ENCODE measurements at regions not wholly inside any gene's neighbourhood (a gene's known extent, or its start where the extent isn't known, plus 50 kb on each side); places are given as distances from the start of the nearest gene placed in this dataset.

DNA sequence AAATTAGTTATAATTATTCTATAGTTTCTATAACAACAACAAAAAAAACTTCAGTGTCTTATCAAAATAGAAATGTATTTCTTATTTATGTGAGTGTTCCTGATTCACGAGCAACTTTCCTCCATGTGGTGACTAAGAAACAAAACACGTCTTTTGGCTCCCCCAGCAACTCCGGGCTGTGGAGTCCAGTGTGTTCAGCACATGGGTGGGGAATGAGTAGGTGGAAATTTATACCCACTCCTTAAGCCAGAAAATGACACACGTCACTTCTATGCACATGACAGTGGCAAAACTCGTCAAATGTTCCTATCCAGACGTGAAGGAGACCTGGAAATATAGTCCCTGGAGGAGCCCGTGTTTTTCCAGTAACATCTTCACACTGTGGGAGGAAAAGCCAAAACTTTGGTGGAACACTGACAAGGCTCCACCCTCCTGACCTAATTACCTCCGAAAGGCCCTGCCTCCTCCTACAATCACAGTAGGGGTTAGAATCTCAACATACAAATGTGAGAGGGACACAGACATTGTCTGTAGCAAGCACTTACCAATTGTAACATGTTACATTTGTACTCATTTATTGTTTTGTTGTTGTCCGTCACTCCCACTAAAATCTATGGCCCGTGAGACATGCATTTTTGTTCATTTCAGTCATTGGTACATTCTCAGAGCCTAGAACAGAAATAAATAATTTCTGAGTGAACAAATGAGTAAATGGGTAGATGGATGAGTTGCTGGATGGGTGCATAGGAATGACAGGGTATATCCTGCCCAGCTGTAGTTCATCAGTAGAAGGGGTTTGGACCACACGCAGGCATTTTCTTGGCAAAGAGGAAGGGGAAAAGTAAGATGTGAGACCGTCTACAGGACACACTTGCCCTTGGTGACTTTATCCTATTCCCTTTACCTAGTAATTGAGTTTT, 605.8 kb upstream of the TENM3 start:
- peak; percentile 61 for DNase-seq (ENCODE audit: low spot score)

DNA sequence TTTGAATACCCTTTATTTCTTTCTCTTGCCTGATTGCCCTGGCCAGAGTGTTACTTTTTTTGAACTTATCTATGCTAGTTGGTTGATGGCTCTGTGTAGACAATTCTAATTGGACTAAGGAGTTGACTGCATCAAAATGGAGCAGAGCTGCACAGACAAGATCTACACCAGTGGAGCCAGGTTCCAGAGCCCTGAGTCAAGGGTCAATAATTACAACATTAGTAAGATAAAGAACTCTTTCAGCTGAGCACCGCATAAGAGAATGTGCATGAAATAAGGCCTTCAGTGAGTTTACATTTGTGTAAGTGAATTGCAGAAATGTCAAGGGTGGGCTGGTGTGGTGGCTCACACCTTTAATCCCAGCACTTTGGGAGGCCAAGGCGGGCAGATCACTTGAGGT, 599.7 kb upstream of the TENM3 start:
- DNase-seq (ENCODE audit: low spot score), result no peak

DNA sequence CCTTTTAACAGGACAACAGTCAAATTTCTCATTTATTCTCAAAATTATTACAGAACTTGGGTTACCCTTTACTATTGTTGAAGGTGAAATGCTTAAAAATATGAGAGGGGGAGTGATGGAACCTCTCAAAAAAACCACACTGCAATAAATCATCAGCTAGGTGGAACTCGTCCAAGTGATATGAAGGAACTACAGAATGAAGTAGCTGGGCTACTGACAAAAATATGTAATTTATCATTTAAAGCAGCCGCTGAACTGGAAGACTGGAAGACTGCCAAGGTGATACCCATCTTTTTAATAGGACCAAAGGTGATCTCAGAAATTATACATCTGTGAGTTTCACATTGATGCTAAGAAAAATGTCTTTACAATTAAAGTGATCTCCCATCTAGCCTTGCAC, 597.7 kb upstream of the TENM3 start:
- DNase-seq (ENCODE audit: low spot score), result no peak

DNA sequence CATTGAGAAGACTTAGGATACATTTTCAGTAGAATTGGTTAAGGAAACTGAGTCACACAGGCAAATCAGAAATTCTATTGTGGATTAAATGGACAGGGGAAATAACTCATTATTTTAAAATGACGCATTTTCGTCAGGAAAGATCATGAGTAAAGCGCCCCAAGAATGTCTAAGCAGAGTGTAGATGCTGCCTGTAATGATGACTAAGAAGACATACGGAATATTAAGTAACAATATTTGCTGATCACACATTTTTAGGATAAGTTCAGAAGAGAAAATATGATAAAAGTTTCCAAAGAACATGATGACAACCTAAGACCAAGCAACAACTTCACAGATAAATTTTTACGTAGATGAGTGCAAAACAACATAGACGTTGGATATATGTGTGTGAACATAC, 596.3 kb upstream of the TENM3 start:
- DNase-seq (ENCODE audit: low spot score), result no peak

DNA sequence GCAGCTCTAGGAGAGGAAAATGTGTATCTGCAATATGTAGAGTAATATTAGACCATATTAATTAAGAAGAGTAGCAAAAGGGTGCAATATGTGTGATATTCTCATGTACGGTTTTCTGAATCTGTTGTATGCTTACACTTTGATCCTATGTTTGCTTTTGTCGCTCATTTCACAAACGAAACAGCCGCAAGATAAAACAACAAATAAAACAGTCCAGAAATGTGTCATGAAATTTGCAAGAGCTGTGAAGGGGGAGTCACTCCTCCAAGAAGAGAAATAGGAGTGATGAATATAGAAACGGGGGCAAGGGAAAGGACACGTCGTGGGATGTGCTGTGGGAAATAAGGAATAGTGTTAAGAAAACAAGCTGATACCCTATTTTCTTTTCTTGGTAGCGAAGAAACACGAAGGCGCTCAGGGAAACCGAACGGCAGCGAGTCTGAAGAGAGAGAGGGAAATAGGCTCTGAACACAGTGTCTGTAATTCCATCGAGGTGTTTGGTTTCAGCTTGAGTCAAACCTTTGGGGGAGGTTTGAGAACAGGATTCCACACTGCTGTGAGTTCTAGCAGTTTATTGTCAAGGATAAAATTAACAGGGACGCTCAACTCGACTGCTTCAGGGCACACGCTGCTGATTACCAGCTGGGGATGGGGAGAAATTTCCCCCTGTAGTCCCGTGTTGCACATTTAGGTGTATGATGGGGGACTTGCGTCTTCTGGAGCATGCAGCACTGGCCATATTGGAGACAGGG, 595.6 kb upstream of the TENM3 start:
- DNase-seq (ENCODE audit: low spot score), result no peak

DNA sequence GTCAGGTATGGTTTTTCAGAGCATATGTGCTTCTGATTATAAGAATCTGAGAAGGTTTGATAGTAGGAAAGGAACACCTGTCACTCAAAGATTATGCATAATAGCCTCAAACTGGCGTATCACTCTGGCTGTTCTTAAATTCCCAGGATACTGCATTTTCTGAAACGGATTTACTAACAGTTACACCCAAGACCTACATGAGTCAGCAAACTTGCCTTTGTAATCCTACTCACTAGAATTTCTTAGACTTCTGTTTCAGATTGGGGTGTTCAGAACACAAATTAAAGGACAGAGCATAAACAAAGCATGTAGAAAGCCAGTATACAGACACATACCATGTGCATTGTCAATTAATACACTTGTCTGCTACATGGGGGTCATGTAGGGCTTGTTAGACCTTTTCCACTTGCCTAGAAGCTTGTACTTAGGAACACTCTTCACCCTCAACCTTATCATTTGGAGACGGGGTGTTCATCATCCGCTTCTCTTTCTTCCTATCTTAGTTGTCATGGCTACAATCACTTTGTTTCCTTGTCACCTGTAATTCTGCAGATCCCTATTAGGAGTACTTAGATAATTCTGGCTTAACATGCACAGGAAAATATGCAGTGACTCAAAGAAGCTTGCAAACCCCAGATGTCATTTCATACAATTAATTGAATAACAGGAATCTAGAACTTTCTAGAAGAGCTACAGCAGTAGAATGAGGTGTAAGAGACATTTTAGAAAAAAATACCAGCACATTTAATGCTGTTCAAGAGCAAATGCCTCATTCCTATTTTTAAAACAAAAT, 593.0 kb upstream of the TENM3 start:
- no peak for DNase-seq (ENCODE audit: low spot score)

DNA sequence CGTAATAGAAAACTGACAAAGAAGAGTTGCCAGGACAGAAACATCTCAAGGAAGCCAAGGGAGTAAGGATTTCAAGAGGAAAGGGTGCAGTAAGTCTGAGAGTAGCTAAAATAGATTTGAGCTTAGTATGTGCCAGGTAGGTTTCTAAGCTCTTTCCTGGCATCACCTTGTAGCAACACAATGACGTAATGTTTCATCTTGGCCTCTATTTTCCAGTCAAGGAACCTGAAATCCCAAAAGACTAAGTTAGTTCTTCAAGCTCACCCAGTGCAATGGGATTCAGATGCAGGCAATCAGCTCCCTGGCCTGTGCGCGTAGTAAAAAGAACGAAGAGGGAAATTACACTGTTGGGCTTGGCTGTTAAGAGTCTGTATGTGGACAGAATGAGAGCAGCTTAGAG, 586.5 kb upstream of the TENM3 start:
- no peak for DNase-seq (ENCODE audit: low spot score)

DNA sequence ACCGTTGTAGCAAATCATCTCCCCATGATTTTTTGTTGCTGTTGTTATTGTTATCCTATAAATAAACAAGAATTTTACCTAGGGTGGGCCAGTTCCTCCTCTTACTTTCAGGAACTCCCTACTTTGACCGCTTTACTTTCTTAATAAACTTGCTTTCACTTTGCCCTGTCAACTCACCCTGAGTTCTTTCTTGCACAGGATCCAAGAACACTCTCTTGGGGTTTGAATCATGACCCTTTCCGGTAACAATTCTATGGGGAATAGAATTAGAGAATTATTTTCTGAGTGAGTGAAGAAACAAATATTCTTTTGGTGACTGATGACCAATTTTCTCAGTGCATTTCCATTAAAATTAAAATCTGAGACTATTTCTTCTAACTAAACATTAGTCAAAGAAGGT, 584.0 kb upstream of the TENM3 start:
- no peak for DNase-seq (ENCODE audit: low spot score)

DNA sequence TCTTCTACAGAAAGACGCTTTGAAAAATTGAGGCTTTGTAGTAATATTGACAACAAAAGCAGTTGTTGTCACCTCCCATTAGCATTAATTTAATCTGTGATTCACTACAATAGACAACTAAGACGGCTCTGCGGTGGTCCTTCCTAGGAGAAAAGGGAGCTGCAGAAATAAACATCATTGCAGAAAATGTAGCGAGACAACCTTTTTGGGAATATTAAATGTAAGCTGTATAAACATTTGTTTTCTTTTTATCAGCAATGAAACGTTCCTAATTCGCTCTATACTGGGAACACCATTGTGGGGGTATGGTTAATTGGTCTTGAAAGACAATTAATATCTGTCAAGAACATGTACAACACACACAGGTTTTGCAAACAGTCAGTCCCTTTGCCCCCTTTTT, 583.3 kb upstream of the TENM3 start:
- no peak for DNase-seq (ENCODE audit: low spot score)

DNA sequence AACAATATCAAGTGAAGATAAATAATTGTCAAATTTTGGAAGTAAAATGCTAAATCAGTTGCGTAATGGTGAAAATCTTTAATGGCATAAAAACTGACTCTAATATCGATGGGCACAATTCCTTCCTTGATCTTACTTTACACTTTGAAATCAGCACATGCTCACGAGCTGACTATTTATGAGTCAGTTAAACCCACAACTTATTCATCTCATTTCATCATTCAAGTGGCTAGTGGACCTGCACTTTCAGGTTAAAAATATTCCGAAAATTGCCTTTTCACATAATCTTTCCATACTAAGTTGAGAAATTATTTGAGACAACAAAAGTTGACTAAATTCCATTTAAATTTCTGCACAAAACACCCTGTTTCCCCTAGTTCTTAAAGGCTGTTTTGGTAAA, 582.1 kb upstream of the TENM3 start:
- DNase-seq (ENCODE audit: low spot score), result peak; percentile 17

DNA sequence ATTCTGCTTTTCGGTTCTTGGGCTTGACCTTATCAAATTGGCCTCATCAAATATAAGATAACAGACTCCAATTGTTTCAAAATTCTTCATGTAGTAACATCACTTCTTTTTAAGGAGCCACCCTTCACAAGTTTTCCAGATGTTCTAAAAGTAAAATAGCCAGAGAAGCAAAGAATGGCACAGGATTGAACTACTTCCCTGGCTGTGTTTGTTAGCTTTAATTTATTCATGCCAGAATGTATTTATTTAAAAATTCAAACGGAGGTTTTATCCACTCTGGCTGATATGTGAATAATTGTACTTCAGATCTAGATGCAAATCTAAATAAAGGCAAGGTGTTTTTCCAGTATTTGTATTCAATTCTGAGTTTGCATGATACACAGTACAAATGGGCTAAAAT, 581.3 kb upstream of the TENM3 start:
- no peak for DNase-seq (ENCODE audit: low spot score)

DNA sequence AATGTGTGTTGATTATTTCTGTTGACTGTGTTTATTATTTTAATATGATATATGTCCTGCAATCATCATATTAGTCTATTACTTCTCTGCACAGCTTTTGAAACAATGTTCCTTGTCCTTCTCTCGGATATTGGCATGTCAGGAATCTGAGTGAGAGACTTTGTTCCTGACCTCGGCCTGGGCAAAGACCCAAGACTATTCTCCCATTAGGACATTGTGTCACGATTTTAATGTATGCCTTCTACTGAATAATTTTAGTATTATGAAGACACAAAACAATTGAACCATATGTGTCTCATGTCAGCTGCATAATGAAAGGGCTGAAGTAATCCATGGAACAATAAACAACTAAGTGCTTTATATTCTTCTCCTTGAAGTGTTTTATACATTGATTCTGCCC, 580.8 kb upstream of the TENM3 start:
- no peak for DNase-seq (ENCODE audit: low spot score)

DNA sequence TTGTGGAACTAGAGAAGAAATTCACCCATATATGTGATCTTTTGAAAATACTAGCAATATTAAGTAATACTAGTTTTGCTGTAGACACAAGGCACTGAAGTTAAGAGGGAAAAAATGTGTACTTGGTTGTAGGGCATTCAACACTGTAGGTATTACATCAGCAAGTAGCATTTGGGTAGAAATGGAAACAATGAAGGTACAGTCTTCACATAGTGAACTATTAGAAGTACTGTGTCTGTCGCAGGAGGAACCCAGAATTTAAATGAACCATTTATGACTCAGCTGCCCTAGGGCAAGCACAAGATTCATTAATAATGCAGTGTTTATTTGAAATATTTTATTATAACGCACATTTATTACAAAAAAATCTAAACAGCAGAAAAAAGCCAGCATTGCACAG, 572.7 kb upstream of the TENM3 start:
- DNase-seq (ENCODE audit: low spot score), result no peak

DNA sequence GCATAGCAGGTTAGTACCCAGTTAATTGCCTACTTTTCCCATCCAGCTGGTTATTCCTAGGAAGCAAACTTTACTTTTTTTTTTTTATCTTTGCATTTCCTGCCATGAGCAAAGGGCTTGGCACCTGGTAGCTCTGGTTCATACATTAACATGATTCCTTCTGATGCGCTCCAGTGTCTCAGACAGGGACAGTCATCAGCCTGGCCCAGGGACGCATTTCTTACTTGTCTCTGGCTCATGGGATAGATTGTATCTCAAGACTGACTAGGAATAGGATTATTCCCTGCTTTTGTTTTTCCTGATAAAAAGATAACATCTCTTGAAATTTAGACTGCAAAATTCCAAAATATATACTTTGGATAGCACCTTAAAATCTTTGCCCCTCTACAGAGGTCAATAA, 571.5 kb upstream of the TENM3 start:
- DNase-seq (ENCODE audit: low spot score), result no peak

DNA sequence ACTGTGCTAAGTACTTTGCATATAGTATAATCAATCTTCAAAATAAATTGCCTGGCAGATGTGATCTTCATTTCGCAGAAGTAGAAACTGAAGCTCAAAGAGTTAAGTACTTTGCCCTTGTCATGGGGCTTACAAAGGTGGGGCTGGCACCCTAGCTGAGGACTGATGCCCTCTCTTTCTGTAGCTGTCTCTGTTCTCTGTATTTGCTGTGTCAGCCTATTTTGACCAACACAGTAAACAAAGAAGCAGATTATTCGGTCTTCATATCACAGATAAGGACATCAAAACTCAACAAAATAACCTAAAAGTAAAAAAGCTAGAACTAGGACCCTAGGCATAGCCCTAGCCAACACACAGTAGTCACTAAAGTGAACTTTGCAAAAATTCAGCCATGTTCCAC, 570.5 kb upstream of the TENM3 start:
- DNase-seq (ENCODE audit: low spot score), result no peak

DNA sequence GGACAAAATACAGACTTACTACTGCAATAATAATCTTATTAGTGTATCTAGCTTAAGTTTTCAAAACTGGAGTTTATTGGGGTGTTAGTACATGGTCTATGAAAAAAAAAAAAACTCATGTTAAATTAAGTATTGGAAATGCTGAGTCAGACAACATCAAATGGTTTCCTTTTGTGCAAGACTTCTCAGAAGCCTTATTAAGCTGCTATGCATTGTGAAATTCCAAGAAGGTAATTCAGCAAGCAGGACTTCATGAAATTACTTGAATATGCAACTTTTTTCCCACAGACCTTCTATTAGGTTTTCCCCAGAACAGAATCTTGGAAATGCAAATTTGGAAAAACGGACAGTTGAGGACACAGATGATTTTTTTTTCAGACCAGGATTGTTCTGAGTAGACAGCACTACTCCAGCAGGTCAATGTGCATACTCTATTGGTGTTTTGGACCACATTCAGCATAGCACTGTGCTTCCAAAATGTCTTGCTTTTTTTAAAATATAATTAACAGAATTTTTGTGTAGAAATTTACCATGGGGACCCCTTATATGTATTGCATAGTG, 568.8 kb upstream of the TENM3 start:
- no peak for DNase-seq (ENCODE audit: low spot score)

DNA sequence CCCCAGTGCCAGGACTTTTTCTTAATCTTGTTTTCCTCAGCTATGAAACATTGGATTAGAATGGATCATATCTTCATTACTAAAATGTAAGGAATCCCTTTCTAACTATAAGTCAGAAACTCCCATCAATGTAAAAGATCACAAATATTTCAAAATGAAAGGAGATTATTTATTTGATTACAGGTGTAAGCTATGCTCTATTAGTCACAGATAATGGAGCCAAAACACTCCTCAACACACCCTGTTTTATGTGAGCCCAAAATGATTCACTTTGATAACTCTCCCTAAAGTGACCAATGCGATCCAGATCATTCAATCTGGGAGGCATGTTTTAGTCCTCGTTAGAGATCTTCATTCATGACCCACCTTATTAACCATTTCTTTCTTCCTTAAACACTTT, 566.7 kb upstream of the TENM3 start:
- DNase-seq (ENCODE audit: low spot score), result no peak

DNA sequence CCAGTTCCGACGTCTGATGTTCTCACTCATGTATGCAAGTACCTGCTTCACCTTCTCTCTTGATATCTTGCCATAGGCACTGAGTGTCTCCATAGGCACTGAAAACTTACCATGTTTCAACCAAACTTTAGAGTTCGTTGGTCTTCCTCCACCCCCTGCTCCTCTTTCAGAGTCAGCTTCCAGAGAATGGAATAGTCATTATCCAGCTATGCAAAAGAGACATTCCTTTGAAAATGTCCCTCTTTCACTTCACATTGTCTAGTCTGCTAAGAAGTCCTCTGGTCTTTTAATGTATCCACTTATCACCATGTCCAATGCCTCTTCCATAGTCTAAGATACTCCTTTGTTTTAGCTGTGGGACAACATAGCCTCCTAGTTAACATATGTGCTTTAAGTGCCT, 566.0 kb upstream of the TENM3 start:
- peak; percentile 25 for DNase-seq (ENCODE audit: low spot score)

DNA sequence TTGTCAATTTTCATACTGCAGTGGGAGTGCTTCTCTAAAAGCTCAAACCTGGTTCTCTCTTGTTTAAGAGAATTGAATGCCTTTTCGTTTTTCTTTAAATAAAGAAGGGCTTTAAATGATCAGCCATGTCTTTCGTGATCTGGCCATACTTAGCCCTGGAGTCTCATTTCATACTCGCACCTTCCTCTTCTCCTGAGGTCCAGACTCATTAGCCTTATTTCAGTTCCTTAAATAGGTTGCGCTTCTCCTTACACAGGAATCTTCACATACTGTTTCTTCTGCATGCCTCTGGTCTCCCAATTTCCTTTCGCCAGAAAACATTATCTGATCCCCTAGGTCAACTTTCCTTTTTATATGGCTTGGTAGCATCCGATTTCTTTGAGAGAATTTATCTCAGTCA, 565.6 kb upstream of the TENM3 start:
- no peak for DNase-seq (ENCODE audit: low spot score)

DNA sequence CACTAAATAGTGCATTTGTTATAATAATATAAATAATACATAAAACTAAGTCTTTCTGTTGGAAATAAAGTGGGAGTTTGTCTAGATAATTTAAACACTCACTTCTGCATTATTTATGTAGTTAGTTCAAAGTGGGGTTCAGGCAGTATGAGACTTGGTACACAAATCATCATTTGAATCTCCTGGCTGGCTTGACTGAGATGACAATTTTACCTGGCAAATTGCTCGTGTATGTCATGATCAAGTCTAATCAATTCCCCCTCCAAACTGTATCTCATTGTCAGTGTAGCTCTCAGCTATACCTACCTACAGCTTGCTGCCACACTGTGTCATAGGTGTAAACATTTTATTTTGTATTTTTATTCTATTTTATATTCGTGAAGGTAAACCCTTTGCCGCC, 563.4 kb upstream of the TENM3 start:
- DNase-seq (ENCODE audit: low spot score), result no peak

DNA sequence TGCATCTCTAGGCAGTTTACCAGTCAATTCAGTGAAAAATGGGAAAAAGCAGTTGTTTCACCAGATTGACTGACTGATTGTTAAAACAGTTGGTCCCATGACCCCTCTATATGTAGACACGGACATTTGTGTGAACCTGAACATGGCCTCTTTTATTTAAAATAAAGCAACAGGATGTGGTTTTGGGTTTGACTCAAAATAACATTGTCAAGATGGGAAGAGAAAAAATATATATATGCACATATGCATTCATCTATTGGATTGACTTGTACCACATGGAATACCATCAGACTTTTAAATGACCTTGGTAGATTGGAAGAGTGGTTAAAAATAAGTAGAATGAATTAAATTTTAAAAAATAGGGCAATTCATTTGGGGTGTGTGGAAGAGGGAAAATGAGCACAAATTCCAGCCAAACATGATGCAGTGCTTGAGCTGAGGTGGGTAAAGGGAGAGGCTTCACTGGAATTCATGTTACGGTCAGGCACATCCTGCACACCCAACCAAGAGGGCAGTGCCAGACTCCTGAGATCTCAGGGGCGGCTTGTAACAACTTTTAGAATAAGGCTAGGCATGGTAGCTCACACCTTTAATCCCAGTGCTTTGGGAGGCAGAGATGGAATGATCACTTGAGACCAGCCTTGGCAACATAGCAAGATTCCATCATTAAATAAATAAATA, 560.7 kb upstream of the TENM3 start:
- no peak for DNase-seq (ENCODE audit: low spot score)

DNA sequence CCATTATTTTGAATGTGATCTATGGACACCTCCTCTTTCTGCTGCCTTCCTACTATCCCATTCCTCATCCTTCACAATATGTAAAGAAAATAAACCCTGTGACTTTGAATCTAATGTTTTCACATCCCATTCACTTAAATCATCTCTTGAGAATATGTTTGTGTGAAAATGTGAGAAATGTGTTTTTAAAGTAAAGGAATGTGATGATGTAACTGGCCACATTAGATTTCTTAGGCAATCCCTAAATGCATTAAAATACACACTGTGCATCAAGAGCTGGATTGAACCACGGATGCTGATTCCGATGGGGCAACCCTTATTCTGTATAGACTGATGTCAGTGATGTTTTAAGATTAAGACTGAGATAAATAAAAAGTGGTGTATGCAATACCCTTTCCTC, 558.9 kb upstream of the TENM3 start:
- DNase-seq (ENCODE audit: low spot score), result no peak
